ENCODE measurements at regions not wholly inside any gene's neighbourhood (a gene's known extent, or its start where the extent isn't known, plus 50 kb on each side); places are given as distances from the start of the nearest gene placed in this dataset.
"Not testable (repeated sequence)": the region's sequence is repeated elsewhere in the genome, so short reads cannot be mapped to it uniquely, and the experiment has no call there.

- no peak for TF ChIP-seq ZFX (IDR thresholded peaks at IDR 0.05)
- TF ChIP-seq, protein P1, sequence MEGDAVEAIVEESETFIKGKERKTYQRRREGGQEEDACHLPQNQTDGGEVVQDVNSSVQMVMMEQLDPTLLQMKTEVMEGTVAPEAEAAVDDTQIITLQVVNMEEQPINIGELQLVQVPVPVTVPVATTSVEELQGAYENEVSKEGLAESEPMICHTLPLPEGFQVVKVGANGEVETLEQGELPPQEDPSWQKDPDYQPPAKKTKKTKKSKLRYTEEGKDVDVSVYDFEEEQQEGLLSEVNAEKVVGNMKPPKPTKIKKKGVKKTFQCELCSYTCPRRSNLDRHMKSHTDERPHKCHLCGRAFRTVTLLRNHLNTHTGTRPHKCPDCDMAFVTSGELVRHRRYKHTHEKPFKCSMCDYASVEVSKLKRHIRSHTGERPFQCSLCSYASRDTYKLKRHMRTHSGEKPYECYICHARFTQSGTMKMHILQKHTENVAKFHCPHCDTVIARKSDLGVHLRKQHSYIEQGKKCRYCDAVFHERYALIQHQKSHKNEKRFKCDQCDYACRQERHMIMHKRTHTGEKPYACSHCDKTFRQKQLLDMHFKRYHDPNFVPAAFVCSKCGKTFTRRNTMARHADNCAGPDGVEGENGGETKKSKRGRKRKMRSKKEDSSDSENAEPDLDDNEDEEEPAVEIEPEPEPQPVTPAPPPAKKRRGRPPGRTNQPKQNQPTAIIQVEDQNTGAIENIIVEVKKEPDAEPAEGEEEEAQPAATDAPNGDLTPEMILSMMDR (conservative IDR thresholded peaks at IDR 0.05) = no peak
- no peak overlapping the region for H3K27ac ChIP-seq
Observed at GRCh38 chrX:82528525-82528924, 979.6 kb upstream of the POU3F4 start.

DNA sequence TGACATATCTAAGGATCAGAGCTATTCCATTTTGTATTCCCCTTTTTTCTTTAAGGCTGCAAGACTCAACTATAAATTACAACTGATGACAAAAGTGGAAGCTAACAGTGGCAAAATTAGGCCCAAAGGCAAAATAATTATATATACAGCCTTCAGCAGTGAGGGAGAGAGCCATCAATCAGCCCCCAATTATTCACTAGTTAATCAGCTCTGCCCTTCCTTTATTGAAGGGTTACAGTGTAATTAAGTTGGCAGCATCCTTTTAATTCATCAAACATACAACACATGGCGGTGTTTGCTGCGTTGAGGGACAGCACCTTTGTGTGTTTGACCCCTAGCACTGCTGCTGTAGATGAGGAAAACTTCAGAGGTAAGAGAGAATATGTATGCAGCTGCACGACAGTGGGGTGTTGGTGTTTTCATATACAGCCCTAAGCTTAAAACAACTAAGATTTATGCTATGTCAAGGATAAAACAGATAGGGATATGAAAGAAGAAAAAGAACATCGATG, 973.9 kb upstream of the POU3F4 start:
- TF ChIP-seq ZFX (IDR thresholded peaks at IDR 0.05) = no peak
- TF ChIP-seq, protein P1 (conservative IDR thresholded peaks at IDR 0.05) = no peak
- H3K27ac ChIP-seq = no peak overlapping the region

DNA sequence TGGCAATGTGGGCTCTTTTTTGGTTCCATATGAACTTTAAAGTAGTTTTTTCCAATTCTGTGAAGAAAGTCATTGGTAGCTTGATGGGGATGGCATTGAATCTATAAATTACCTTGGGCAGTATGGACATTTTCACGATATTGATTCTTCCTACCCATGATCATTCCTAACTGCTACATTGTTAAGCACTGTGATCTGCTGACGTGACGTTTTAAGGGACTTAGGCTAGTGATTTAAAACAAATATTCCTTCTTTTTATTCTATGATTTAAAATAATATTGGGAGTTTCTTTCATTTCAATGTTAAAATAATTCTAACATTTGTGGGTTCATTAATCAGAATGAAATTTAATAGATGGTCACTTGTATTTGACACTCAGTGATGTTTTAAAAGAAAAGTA, 970.9 kb upstream of the POU3F4 start:
- H3K27ac ChIP-seq = not testable (repeated sequence)

DNA sequence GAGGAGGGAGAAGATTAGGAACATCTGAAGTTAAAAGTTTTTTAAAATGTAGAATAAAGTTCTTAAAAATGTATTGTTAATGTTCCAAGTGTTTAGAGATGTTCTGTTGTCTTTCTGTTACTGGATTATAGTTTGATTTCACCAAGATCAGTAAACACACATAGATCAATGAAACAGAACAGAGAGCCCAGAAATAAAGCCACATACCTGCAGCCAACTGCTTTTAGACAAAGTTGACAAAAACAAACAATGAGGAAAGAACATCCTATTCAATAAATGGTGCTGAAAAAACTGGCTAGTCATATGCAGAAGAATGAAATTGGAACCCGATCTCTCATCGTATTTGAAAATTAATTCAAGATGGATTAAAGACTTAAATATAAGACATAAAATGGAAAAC, 966.3 kb upstream of the POU3F4 start:
- no peak for TF ChIP-seq ZFX (IDR thresholded peaks at IDR 0.05)
- TF ChIP-seq, protein P1 (conservative IDR thresholded peaks at IDR 0.05) = no peak
- H3K27ac ChIP-seq = no peak overlapping the region

GRCh38 chrX:82552201-82552600, 955.9 kb upstream of the POU3F4 start:
- H3K27ac ChIP-seq = not testable (repeated sequence)

DNA sequence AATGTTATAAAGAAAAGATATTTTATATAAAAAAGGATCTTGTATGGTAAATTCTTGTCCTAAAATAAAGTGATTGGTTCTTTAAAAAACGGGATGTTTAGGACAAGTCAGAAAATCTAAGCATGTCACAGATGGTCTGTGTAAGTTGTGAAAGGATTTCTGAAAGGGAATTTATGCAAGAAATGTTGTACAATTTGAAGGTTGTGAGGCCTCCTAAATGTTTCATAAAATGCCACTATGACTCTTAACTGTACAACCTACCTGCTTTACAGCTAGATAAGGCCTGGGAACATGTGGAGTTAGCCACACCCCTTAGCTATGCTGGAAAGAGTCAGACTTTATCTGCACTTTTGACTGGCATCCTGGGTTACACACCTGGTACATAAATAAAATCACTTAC, 951.5 kb upstream of the POU3F4 start:
- no peak overlapping the region for H3K27ac ChIP-seq
- TF ChIP-seq ZFX (IDR thresholded peaks at IDR 0.05) = no peak

- TF ChIP-seq, protein P1 (conservative IDR thresholded peaks at IDR 0.05) = no peak
- no peak for TF ChIP-seq ZFX (IDR thresholded peaks at IDR 0.05)
- no peak overlapping the region for H3K27ac ChIP-seq
Observed at GRCh38 chrX:82585868-82586267, 922.2 kb upstream of the POU3F4 start.

- H3K27ac ChIP-seq = no peak overlapping the region
- TF ChIP-seq, protein P1 (conservative IDR thresholded peaks at IDR 0.05) = no peak
- no peak for TF ChIP-seq ZFX (IDR thresholded peaks at IDR 0.05)
Observed at GRCh38 chrX:82589410-82589809, 918.7 kb upstream of the POU3F4 start.

GRCh38 chrX:82591421-82591820, 916.7 kb upstream of the POU3F4 start:
- TF ChIP-seq, protein P1 (conservative IDR thresholded peaks at IDR 0.05) = no peak
- no peak for TF ChIP-seq ZFX (IDR thresholded peaks at IDR 0.05)
- no peak overlapping the region for H3K27ac ChIP-seq
